ENCODE measurements at regions not wholly inside any gene's neighbourhood (a gene's known extent, or its start where the extent isn't known, plus 50 kb on each side); places are given as distances from the start of the nearest gene placed in this dataset.

DNA sequence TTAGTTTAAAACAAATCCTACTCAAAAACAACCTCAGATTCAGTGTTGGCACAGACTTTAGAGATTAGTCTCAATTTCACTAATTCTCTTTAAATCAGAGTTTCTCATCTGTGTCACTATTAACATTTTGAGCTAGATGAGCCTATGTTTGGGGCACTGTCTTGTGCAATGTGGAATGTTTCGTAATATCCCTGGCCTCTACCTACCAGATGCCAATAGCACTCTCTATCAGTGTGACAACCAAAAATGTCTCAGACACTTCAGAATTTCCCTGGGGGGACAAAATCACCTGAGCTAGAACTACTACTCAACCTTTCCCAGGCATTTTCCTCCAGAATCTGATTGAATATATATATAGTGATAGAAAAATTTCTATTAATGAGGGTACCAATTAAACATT, 465.2 kb upstream of the RGMB start:
- no peak overlapping the region for H3K4me3 Mint-ChIP-seq (ENCODE audit: unreplicated experiment)

DNA sequence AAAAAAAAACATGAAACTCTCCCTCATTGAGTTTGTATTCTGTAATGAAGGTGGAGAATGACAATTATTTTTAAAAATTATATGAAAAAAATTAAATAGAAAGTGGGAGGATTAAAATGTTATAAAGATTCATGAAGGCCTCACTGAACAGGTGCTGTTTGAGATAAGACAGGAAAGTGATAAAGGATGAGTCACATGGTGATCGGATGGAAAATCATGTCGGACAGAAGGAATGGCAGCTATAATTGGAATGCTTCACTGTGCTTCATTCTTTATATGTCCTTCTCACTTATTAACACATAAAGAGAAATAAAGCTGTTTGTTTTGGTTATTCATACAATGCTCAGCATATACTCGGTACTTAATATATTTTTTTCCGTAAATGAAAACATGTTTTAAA, 464.5 kb upstream of the RGMB start:
- peak overlapping the region; percentile 98 for H3K27ac Mint-ChIP-seq (ENCODE audit: unreplicated experiment)
- TF ChIP-seq, protein P1, sequence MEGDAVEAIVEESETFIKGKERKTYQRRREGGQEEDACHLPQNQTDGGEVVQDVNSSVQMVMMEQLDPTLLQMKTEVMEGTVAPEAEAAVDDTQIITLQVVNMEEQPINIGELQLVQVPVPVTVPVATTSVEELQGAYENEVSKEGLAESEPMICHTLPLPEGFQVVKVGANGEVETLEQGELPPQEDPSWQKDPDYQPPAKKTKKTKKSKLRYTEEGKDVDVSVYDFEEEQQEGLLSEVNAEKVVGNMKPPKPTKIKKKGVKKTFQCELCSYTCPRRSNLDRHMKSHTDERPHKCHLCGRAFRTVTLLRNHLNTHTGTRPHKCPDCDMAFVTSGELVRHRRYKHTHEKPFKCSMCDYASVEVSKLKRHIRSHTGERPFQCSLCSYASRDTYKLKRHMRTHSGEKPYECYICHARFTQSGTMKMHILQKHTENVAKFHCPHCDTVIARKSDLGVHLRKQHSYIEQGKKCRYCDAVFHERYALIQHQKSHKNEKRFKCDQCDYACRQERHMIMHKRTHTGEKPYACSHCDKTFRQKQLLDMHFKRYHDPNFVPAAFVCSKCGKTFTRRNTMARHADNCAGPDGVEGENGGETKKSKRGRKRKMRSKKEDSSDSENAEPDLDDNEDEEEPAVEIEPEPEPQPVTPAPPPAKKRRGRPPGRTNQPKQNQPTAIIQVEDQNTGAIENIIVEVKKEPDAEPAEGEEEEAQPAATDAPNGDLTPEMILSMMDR (IDR thresholded peaks at IDR 0.05): no peak

More for the DNA sequence above, 465.2 kb upstream of the RGMB start:
- no peaks in the 10 kb centered on the region for H3K36me3 Mint-ChIP-seq (ENCODE audit: unreplicated experiment)
- TF ChIP-seq, protein P1 (IDR thresholded peaks at IDR 0.05): no peak
- DNase-seq (ENCODE audit: extremely low spot score, unreplicated experiment): no peak
- no peaks in the 10 kb centered on the region for H3K9me3 Mint-ChIP-seq (ENCODE audit: unreplicated experiment)
- H3K27ac Mint-ChIP-seq (ENCODE audit: unreplicated experiment): peak overlapping the region; percentile 98
- peaks cover 32% of the 10 kb centered on the region for H3K4me1 Mint-ChIP-seq (ENCODE audit: unreplicated experiment)
- H3K27me3 Mint-ChIP-seq (ENCODE audit: unreplicated experiment): no peaks in the 10 kb centered on the region

DNA sequence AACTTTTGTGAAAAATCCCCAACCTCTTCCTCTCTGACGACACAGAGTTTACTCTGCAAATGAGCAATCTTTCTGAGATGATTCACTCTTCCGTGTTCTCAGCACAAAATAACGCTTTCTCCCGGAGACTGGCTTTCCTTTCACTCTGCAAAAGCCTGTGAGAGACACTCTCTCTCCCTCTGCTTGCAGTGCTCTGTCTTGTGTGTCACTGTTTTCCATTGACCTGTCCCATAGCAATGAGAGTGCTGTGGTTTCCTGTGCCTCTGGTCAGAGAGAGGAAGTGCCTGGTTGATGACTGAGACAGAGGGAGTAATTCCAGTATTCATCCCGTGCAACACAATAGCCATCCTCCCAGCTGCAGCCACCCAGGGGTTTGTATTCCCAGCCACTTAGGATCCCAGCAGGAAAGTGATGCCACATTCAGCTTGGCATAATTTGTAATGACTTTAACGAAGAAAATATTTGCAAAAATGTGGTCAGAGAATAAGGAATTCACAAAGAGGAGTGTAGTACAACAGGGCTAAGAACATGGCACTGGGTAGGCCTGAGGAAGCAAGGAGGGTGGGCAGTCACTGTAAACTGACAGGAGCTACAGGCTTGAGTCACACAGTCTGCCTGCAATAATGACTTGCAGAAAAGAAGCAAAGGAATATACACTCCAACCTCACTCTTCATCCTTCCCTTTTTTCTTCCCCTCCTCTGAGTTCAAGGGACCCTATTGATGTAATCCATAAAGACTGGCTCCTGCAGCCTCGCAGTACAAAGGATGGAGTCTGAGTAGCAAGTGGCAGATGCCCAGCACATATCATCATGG, 463.5 kb upstream of the RGMB start:
- Mint-ChIP-seq H3K36me3 (ENCODE audit: unreplicated experiment) (no peaks in the 10 kb centered on the region), H3K4me1 (ENCODE audit: unreplicated experiment) (peaks cover 48% of the 10 kb centered on the region), H3K9me3 (ENCODE audit: unreplicated experiment) (no peaks in the 10 kb centered on the region), H3K27ac (ENCODE audit: unreplicated experiment) (peak overlapping the region; percentile 98), H3K27me3 (ENCODE audit: unreplicated experiment) (no peaks in the 10 kb centered on the region), H3K4me3 (ENCODE audit: unreplicated experiment) (peak overlapping the region; percentile 69)
- DNase-seq (ENCODE audit: extremely low spot score, unreplicated experiment): peak; percentile 85
- TF ChIP-seq, protein P1 (IDR thresholded peaks at IDR 0.05): peak; percentile 11

More for the DNA sequence above, 464.5 kb upstream of the RGMB start:
- no peaks in the 10 kb centered on the region for H3K36me3 Mint-ChIP-seq (ENCODE audit: unreplicated experiment)
- H3K4me3 Mint-ChIP-seq (ENCODE audit: unreplicated experiment): peak overlapping the region; percentile 69
- DNase-seq (ENCODE audit: extremely low spot score, unreplicated experiment): no peak
- H3K27me3 Mint-ChIP-seq (ENCODE audit: unreplicated experiment): no peaks in the 10 kb centered on the region
- H3K9me3 Mint-ChIP-seq (ENCODE audit: unreplicated experiment): no peaks in the 10 kb centered on the region
- peaks cover 38% of the 10 kb centered on the region for H3K4me1 Mint-ChIP-seq (ENCODE audit: unreplicated experiment)

DNA sequence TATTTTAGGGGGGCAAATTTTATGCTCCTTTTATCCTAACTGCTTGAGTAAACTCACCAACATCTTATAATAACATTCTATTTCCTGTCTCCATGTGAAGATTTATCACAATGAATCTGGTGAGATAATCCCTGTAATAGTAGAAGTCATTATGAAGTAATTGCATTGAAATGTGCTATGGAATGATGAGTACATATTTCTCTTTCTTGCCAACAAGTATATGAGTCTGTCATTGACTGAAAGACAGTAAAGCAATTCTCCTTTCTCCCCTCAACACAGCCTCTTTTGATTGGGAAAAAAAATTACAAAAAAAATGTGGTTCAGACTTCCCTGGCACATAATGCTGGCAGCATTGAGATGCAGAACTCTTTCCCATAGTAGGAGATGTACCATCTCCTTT, 459.2 kb upstream of the RGMB start:
- no peaks in the 10 kb centered on the region for H3K9me3 Mint-ChIP-seq (ENCODE audit: unreplicated experiment)
- no peak for DNase-seq (ENCODE audit: extremely low spot score, unreplicated experiment)
- no peaks in the 10 kb centered on the region for H3K27me3 Mint-ChIP-seq (ENCODE audit: unreplicated experiment)
- TF ChIP-seq, protein P1 (IDR thresholded peaks at IDR 0.05): no peak
- no peak overlapping the region for H3K4me3 Mint-ChIP-seq (ENCODE audit: unreplicated experiment)
- H3K36me3 Mint-ChIP-seq (ENCODE audit: unreplicated experiment): no peaks in the 10 kb centered on the region
- peaks cover 40% of the 10 kb centered on the region for H3K4me1 Mint-ChIP-seq (ENCODE audit: unreplicated experiment)
- peak overlapping the region; percentile 55 for H3K27ac Mint-ChIP-seq (ENCODE audit: unreplicated experiment)

DNA sequence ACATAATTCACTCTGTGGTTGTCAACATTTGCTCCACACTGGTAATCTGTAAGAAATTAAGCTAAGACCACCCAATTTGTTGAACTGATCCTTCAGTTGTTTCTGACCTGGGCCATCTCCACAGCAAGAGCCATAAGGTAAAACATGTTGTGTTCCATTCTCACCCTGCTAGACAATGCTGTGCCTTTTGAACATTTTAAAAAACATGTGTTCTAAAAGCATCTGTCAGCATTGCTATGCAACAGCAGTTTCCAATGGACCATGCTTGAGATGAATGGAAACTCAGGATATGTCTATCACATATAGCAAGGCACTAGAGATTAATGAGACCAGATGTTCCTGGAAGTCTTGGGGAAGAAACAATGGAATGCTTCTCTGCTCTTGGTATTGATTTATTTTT, 455.1 kb upstream of the RGMB start:
- TF ChIP-seq, protein P1 (IDR thresholded peaks at IDR 0.05): no peak
- Mint-ChIP-seq H3K9me3 (ENCODE audit: unreplicated experiment) (no peaks in the 10 kb centered on the region), H3K36me3 (ENCODE audit: unreplicated experiment) (no peaks in the 10 kb centered on the region), H3K27me3 (ENCODE audit: unreplicated experiment) (no peaks in the 10 kb centered on the region), H3K4me3 (ENCODE audit: unreplicated experiment) (no peak overlapping the region), H3K27ac (ENCODE audit: unreplicated experiment) (no peak overlapping the region), H3K4me1 (ENCODE audit: unreplicated experiment) (peaks cover 24% of the 10 kb centered on the region)
- no peak for DNase-seq (ENCODE audit: extremely low spot score, unreplicated experiment)

All from osteocyte (in vitro differentiated cells).